NB4 (cell line): ENCODE measurements at regions not wholly inside any gene's neighbourhood (a gene's known extent, or its start where the extent isn't known, plus 50 kb on each side); places are given as distances from the start of the nearest gene placed in this dataset.

Source experiments
- DNase-seq: peaks from one replicate; pipeline ENCODE4 v3.0.0; 2010; ENCODE audit warnings: low read depth
- H3K4me3 ChIP-seq: one replicate; pipeline ENCODE4 v1.5.1; 2011; ENCODE audit warnings: mild to moderate bottlenecking, low read depth, low read length, moderate library complexity
- MYC ChIP-seq: IDR thresholded peaks from 2 replicates; pipeline ENCODE4 v1.6.1; 2011; ENCODE audit warnings: low read depth, low read length
- POLR2A ChIP-seq: IDR thresholded peaks from 2 replicates; pipeline ENCODE4 v1.6.1; 2011; ENCODE audit warnings: mild to moderate bottlenecking; ENCODE audit not compliant: insufficient read length; ENCODE audit errors: extremely low read depth
- TF ChIP-seq, protein P1 (sequence below): IDR thresholded peaks from one replicate; pipeline ENCODE4 v1.5.1; 2012; ENCODE audit warnings: low read depth, low read length
- TF ChIP-seq, protein P2 (sequence below): IDR thresholded peaks from 2 replicates; pipeline ENCODE4 v1.6.1; 2011; ENCODE audit warnings: low read depth, low read length

DNA sequence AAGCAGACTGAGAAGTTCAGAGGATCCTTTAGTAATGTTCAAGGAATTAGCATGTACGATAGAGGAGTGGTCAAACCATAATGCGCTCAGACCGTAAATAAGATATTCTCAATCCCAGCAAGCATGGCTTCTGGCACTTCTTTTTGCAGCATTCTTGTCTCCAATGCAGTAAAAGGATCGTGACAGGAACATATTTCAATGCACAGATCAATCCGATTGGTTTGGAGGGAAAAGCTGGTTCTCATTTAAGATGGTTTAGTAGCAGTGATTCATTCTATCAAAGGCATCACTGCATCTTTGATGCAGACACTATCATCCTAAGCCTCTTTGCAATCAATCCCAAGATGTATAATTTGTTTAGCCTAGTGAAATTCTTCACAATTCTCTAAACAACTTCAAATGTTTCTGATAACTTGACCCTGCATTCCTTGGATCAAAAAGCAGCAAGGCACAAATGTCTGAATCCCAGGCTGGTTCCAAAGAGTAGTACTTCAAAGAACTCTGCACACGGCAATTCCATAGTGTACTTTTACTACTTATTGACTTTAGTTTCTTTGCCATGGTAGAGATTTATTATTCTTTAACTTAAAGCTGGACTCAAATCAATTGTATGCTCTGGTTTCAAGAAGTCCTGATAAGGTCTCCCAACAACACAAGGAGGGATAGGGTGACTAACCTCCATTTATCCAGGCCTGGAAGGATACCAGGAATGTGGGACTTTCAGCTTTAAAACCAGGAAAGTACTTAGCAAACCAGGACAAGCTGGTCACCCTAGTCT is 96.8 kb upstream of the MDM1 start:
- H3K4me3 ChIP-seq, result no peak overlapping the region
- no peak for DNase-seq
- TF ChIP-seq POLR2A (no peak), MYC (no peak)
- TF ChIP-seq, protein P1, sequence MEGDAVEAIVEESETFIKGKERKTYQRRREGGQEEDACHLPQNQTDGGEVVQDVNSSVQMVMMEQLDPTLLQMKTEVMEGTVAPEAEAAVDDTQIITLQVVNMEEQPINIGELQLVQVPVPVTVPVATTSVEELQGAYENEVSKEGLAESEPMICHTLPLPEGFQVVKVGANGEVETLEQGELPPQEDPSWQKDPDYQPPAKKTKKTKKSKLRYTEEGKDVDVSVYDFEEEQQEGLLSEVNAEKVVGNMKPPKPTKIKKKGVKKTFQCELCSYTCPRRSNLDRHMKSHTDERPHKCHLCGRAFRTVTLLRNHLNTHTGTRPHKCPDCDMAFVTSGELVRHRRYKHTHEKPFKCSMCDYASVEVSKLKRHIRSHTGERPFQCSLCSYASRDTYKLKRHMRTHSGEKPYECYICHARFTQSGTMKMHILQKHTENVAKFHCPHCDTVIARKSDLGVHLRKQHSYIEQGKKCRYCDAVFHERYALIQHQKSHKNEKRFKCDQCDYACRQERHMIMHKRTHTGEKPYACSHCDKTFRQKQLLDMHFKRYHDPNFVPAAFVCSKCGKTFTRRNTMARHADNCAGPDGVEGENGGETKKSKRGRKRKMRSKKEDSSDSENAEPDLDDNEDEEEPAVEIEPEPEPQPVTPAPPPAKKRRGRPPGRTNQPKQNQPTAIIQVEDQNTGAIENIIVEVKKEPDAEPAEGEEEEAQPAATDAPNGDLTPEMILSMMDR, result no peak
- TF ChIP-seq, protein P2, sequence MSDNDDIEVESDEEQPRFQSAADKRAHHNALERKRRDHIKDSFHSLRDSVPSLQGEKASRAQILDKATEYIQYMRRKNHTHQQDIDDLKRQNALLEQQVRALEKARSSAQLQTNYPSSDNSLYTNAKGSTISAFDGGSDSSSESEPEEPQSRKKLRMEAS, result no peak

DNA sequence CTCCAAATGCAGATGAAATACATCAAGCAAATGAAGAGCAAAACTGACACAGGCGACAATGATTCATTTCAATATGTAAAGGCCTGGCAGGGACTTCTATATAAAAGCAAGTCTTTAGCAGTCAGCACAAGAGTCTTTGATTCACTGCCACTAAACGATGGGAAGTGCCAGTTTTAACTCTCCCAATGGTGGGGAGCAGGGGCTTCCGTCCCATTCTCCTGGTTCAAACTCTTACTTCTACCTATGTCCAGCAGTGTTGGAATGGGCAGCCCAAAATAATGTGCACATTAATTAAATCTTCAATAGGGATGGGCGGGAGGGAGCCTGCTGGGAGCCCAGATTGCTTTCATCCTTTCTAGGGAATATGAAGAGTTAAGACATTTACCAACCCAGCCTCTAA is 97.5 kb upstream of the MDM1 start:
- no peak for DNase-seq
- H3K4me3 ChIP-seq, result no peak overlapping the region
- TF ChIP-seq, protein P1, result no peak
- TF ChIP-seq POLR2A (no peak), MYC (no peak)
- TF ChIP-seq, protein P2, result no peak

DNA sequence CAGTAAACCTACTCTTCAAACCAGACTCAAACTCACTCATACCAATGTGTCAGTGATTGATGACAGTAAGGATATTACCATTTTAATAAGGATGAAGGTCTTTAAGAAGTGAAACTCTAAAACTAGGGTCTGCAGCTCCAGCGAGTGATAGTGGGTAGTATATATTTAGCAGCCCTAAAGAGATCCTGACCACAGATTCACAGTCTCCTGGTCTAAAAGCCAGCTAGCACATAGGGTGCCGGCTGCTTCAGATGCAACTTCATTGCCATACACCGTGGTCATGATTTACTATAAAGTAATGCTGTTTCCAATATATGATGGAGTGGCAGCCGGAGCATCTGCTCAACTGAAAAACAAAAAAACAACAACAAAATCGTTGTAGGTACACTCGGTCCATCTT is 99.6 kb upstream of the MDM1 start:
- TF ChIP-seq MYC (no peak), POLR2A (no peak)
- TF ChIP-seq, protein P1, result no peak
- TF ChIP-seq, protein P2, result no peak
- DNase-seq, result no peak
- no peak overlapping the region for H3K4me3 ChIP-seq

DNA sequence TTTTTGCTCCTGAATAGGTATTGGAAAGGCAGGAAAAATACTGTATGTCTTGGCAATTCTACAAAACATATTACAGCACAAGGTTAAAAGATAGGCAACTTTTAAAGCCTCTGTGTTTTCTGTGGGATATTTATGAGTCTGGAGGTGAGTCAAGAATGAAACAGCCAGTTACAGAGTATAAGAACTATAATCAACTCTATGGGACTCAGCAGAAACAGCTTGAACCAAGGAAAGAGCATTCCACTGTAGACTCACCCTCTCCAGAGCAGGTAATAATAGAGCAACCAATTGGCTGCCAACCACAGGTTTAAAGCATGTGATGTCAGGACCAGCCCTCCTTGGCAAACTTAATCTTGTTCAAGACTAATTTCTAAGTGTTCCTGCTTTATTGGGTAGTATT is 100.5 kb upstream of the MDM1 start:
- DNase-seq, result no peak
- TF ChIP-seq POLR2A, result no peak
- TF ChIP-seq, protein P1, result no peak
- TF ChIP-seq, protein P2, result no peak
- H3K4me3 ChIP-seq, result no peak overlapping the region

DNA sequence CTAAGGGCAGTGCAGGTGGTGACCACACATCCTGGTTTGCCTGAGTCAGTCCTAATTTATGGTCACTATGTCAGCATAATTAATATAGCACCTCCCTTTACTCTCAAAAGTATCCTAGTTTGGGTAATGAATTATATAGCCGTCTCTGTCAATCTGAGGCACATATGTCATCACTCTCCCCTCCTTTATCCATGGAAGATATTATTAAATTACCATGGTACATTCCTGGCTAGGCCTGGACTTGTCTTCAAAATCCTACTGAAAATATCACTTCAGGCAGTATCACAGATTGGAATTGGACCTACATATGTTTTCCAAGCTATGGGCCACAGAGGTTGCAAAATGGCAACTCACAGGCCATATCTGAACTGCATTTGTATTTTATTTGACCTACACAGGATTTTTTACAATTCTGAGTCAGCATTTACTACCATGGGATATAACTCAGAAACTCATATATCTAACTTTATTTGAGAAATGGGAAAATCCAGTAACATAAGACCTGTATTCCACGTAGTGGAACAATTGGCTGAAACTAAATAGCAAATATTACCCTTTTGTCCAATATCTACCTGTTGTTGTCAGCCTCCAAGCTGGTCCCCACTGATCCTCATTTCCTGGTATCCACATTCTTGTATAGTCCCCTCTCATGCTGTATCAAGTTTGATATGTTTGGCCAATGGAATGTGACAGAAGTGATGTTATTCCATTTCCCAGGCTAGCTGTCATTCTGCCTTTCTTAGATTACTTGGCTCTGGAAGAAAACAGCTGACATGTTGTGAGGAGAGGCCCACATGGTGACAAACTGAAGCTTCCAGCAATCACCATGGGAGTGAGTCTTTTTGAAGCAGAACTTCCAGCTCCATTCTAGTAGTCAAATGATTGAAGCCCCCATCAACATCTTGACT is 102.5 kb upstream of the MDM1 start:
- TF ChIP-seq, protein P2, result no peak
- no peak for TF ChIP-seq POLR2A
- no peak for TF ChIP-seq MYC
- TF ChIP-seq, protein P1, result no peak
- DNase-seq, result no peak
- H3K4me3 ChIP-seq, result no peak overlapping the region
